Kidney epithelial cell (primary cell): ENCODE measurements at regions not wholly inside any gene's neighbourhood (a gene's known extent, or its start where the extent isn't known, plus 50 kb on each side); places are given as distances from the start of the nearest gene placed in this dataset.

Experiments
- DNase-seq: peaks from one replicate; pipeline ENCODE4 v3.0.0-alpha.2; 2010; ENCODE audit warnings: low read depth
- H3K27me3 ChIP-seq: 2 replicates; pipeline ENCODE4 v1.6.0; 2011; ENCODE audit warnings: low read length; ENCODE audit not compliant: control insufficient read depth, insufficient read depth
- H3K36me3 ChIP-seq: 2 replicates; pipeline ENCODE4 v1.5.1; 2011; ENCODE audit warnings: low read length; ENCODE audit not compliant: control insufficient read depth, insufficient read depth
- H3K4me3 ChIP-seq: 2 replicates; pipeline ENCODE4 v1.5.1; 2011; ENCODE audit warnings: low read depth, mild to moderate bottlenecking, control low read depth, low read length
- CTCF ChIP-seq: IDR thresholded peaks from 2 replicates; pipeline ENCODE4 v1.5.1; 2011; ENCODE audit warnings: mild to moderate bottlenecking, moderate library complexity, low read length, control low read depth, inconsistent platforms; ENCODE audit not compliant: insufficient read depth, poor library complexity, severe bottlenecking

DNA sequence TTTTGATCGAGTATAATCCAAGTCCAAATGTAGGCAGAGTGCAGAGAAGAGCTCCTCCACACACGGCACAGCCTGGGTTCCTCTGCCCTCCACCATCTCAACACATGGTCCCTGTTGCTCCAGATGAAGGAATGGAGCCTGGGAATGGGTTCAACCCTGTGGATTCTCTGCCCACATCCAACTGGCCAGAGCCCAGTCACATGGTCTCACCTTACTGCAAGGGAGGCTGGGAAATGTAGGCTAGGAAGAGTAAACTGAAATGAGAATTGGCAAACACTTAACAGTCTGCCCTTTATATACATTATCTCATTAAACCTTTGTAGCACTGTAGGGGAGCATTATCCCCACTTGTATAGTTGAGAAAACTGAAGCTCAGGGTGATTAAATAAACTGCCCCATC, 60.1 kb upstream of the RAB4A start:
- Histone ChIP-seq H3K27me3 (peaks cover 10% of the 10 kb centered on the region), H3K4me3 (no peak overlapping the region), H3K36me3 (no peaks in the 10 kb centered on the region)
- no peak for DNase-seq
- no peak for TF ChIP-seq CTCF

DNA sequence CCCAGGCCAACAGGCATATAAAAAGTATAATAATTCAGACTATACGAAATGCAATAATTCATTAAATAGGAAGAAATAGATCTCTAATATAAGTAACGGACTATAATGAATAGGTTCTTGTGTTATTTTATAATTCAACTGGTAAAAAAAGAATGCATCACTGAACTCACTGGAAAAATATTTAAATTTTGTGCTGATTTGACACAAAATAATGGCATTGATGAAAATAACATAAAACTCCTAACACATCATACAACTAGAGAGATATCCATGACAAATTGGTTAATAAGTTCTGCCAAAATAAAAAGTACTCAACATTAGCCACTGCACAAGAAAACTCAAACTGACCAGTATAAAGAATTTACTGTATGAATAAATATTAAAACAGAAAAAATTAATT, 57.1 kb upstream of the RAB4A start:
- no peak for TF ChIP-seq CTCF
- DNase-seq = no peak
- Histone ChIP-seq H3K36me3 (no peaks in the 10 kb centered on the region), H3K4me3 (no peak overlapping the region), H3K27me3 (no peaks in the 10 kb centered on the region)

DNA sequence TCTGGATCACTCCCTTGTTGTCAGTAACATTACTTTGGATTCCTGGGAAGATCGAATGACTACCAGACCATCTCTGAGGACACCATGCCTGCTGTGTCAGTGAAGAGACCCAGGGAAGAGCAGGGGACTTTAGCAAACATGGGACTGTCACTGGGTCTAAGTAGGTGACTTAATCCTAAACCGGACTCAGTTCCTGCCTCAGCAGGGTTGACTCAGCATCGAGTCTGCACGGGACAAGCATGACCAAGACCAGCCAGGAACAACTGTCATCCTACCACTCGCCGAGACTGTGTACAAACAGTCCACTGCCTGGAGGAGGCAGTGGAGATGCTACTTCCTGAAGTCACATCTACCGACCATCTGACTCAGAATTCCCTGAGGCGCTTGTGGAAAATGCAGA, 53.2 kb upstream of the RAB4A start:
- peak; percentile 6 for TF ChIP-seq CTCF
- Histone ChIP-seq H3K27me3 (no peaks in the 10 kb centered on the region), H3K36me3 (no peaks in the 10 kb centered on the region), H3K4me3 (no peak overlapping the region)
- DNase-seq = no peak

DNA sequence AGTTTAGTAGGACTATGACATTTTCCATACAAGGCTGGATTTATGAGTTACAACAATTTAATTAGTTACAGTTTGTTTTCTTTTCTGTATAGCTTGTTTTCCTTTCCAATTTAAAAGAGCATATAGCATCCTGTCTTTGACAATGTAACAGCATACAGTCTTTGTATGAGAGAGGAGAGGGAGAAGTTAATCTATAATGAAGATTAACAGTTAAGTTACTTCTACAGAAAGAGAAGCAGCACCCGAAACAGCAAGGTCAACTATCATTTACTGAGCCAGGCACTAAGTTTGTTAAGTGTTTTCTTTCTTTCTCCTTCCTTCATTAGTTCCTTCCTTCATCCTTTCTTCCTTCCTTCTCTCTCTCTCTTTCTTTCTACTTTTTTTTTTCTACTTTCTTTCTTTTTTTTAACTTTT, 52.3 kb upstream of the RAB4A start:
- DNase-seq = no peak
- no peaks in the 10 kb centered on the region for H3K36me3 ChIP-seq
- TF ChIP-seq CTCF = no peak
- H3K27me3 ChIP-seq = no peaks in the 10 kb centered on the region
- H3K4me3 ChIP-seq = no peak overlapping the region

GRCh38 chr1:229220163-229220846, 50.6 kb upstream of the RAB4A start:
- no peaks in the 10 kb centered on the region for H3K27me3 ChIP-seq
- DNase-seq = no peak
- no peaks in the 10 kb centered on the region for H3K36me3 ChIP-seq
- no peak for TF ChIP-seq CTCF
- no peak overlapping the region for H3K4me3 ChIP-seq

- no peaks in the 10 kb centered on the region for H3K36me3 ChIP-seq
- DNase-seq = no peak
- no peak for TF ChIP-seq CTCF
- H3K4me3 ChIP-seq = no peak overlapping the region
- H3K27me3 ChIP-seq = no peaks in the 10 kb centered on the region
Observed at GRCh38 chr1:229221106-229222019, 49.5 kb upstream of the RAB4A start.
